H1 (cell line): ENCODE measurements at regions not wholly inside any gene's neighbourhood (a gene's known extent, or its start where the extent isn't known, plus 50 kb on each side); places are given as distances from the start of the nearest gene placed in this dataset.

Source experiments
- CTCF ChIA-PET: fragments of 300-600 bp; sonication (Branson Sonifier 250); formaldehyde crosslinking; loops from one replicate; lab custom pipeline; 2021; ENCODE audit not compliant: partially characterized antibody; lab: Charles Lee
- POLR2A ChIA-PET: fragments of 300-600 bp; sonication (Branson Sonifier 250); formaldehyde crosslinking; loops from one replicate; lab custom pipeline; 2021; ENCODE audit warnings: inconsistent platforms; ENCODE audit not compliant: partially characterized antibody; lab: Charles Lee
- DNase-seq, 2 experiments: peaks; one replicate each; pipeline versions ENCODE4 v3.0.0 to v3.0.0-alpha.2; 2010 to 2022; ENCODE audit warnings: low spot score in 2 of 2, low read depth in 1 of 2, mixed read lengths in 1 of 2
- FAIRE-seq: peaks from 2 replicates; lab custom pipeline; 2011; peaks lifted over from hg19 to GRCh38; lab: Jason Lieb, UNC
- H2AFZ ChIP-seq: 2 replicates; pipeline ENCODE4 v1.8.1; 2012; ENCODE audit warnings: low read length, inconsistent platforms
- H2AK5ac ChIP-seq: 2 replicates; pipeline ENCODE4 v1.6.1; 2013; ENCODE audit warnings: low read depth, low read length
- H2BK120ac ChIP-seq: replicated peaks from 2 replicates; pipeline ENCODE3; 2013; ENCODE audit warnings: low read depth, low read length, inconsistent platforms
- H2BK12ac ChIP-seq: 2 replicates; pipeline ENCODE4 v1.6.1; 2013; ENCODE audit warnings: low read depth, low read length
- H2BK15ac ChIP-seq: 2 replicates; pipeline ENCODE4 v1.6.1; 2013; ENCODE audit warnings: low read length
- H2BK20ac ChIP-seq: 2 replicates; pipeline ENCODE4 v1.6.1; 2013; ENCODE audit warnings: low read length
- H2BK5ac ChIP-seq: 2 replicates; pipeline ENCODE4 v1.6.1; 2013; ENCODE audit warnings: low read depth, low read length
- H3K14ac ChIP-seq: 2 replicates; pipeline ENCODE4 v1.6.1; 2013; ENCODE audit warnings: inconsistent platforms; ENCODE audit not compliant: insufficient read length
- H3K18ac ChIP-seq: 2 replicates; pipeline ENCODE4 v1.6.1; 2013; ENCODE audit warnings: low read length; ENCODE audit errors: extremely low read depth
- H3K23ac ChIP-seq: 2 replicates; pipeline ENCODE4 v1.6.1; 2013; ENCODE audit warnings: inconsistent platforms; ENCODE audit not compliant: insufficient read length
- H3K23me2 ChIP-seq: 2 replicates; pipeline ENCODE4 v1.6.1; 2013; ENCODE audit warnings: low read depth, low read length
- H3K27ac ChIP-seq: 2 replicates; pipeline ENCODE4 v1.6.1; 2011; ENCODE audit warnings: low read depth, low read length, inconsistent platforms
- H3K27me3 ChIP-seq, 4 experiments: replicated peaks in 1 of 4; 1 replicate in 1 of 4; 2 replicates in 3 of 4; pipeline versions ENCODE4 v1.6.1 to v1.8.1; 2011 to 2013; ENCODE audit warnings: low read length in 3 of 4, mild to moderate bottlenecking in 3 of 4, inconsistent platforms in 2 of 4, mixed read lengths in 2 of 4, moderate library complexity in 1 of 4; ENCODE audit not compliant: control insufficient read depth in 3 of 4, insufficient read depth in 3 of 4; ENCODE audit errors: extremely low read depth in 1 of 4
- H3K36me3 ChIP-seq, 4 experiments: 2 replicates each; pipeline versions ENCODE4 v1.6.1 to v1.8.1; 2011 to 2013; ENCODE audit warnings: mild to moderate bottlenecking in 4 of 4, low read length in 3 of 4, moderate library complexity in 2 of 4, control low read depth in 1 of 4, inconsistent platforms in 1 of 4; ENCODE audit not compliant: insufficient read depth in 4 of 4, control insufficient read depth in 2 of 4
- H3K4ac ChIP-seq: replicated peaks from 2 replicates; pipeline ENCODE3; 2013; ENCODE audit warnings: low read length, low read depth, mixed read lengths, inconsistent platforms; ENCODE audit not compliant: insufficient read length
- H3K4me1 ChIP-seq, 4 experiments: replicated peaks in 1 of 4; 1 replicate in 1 of 4; 2 replicates in 3 of 4; pipeline versions ENCODE4 v1.6.1 to v1.8.1; 2011 to 2013; ENCODE audit warnings: low read length in 3 of 4, inconsistent platforms in 2 of 4, mixed read lengths in 1 of 4; ENCODE audit not compliant: insufficient read depth in 4 of 4, control insufficient read depth in 3 of 4
- H3K4me2 ChIP-seq, 2 experiments: 2 replicates each; pipeline versions ENCODE4 v1.6.1 to v1.8.1; 2011 to 2013; ENCODE audit warnings: low read depth in 2 of 2, low read length in 2 of 2, control low read depth in 1 of 2, inconsistent platforms in 1 of 2, mild to moderate bottlenecking in 1 of 2; ENCODE audit not compliant: insufficient read depth in 1 of 2
- H3K4me3 ChIP-seq, 4 experiments: fragments of 200-600, 300-600 bp in 1 of 4; sonication (generic), shearing (Covaris generic), sonication (Bioruptor Twin) in 1 of 4; 2 replicates each; pipeline versions ENCODE4 v1.5.1 to v1.8.1; 2011 to 2016; ENCODE audit warnings: low read length in 4 of 4, low read depth in 3 of 4, control low read depth in 2 of 4, inconsistent platforms in 2 of 4, mild to moderate bottlenecking in 2 of 4, mixed read lengths in 1 of 4, moderate library complexity in 1 of 4; ENCODE audit not compliant: insufficient read depth in 2 of 4; ENCODE audit errors: extremely low read depth in 1 of 4
- H3K56ac ChIP-seq: replicated peaks from 2 replicates; pipeline ENCODE3; 2013; ENCODE audit warnings: low read depth, mild to moderate bottlenecking, mixed read lengths, low read length, inconsistent platforms; ENCODE audit not compliant: insufficient read length
- H3K79me1 ChIP-seq: 2 replicates; pipeline ENCODE4 v1.6.1; 2013; ENCODE audit warnings: low read depth, low read length, control low read depth
- H3K79me2 ChIP-seq, 2 experiments: 2 replicates each; pipeline versions ENCODE4 v1.6.1 to v1.8.1; 2012 to 2013; ENCODE audit warnings: low read length in 2 of 2, mild to moderate bottlenecking in 2 of 2, inconsistent platforms in 1 of 2; ENCODE audit not compliant: insufficient read depth in 2 of 2, control insufficient read depth in 1 of 2
- H3K9ac ChIP-seq, 4 experiments: replicated peaks in 1 of 4; 1 replicate in 1 of 4; 2 replicates in 3 of 4; pipeline versions ENCODE4 v1.6.1 to v1.8.1; 2011 to 2013; ENCODE audit warnings: low read depth in 3 of 4, low read length in 3 of 4, control low read depth in 2 of 4, mild to moderate bottlenecking in 2 of 4, moderate library complexity in 2 of 4, inconsistent platforms in 1 of 4; ENCODE audit errors: extremely low read depth in 1 of 4
- H3K9me3 ChIP-seq, 2 experiments: 2 replicates each; pipeline versions ENCODE4 v1.6.1 to v1.8.1; 2012 to 2013; ENCODE audit warnings: mild to moderate bottlenecking in 2 of 2, moderate library complexity in 2 of 2, control low read depth in 1 of 2, inconsistent platforms in 1 of 2, low read depth in 1 of 2, low read length in 1 of 2, mixed read lengths in 1 of 2; ENCODE audit not compliant: insufficient read depth in 2 of 2
- H4K20me1 ChIP-seq, 2 experiments: replicated peaks in 1 of 2; 2 replicates each; pipeline versions ENCODE3 to v1.8.1; 2011 to 2013; ENCODE audit warnings: inconsistent platforms in 2 of 2, low read length in 2 of 2, mild to moderate bottlenecking in 1 of 2; ENCODE audit not compliant: insufficient read depth in 2 of 2, control insufficient read depth in 1 of 2
- H4K5ac ChIP-seq: 2 replicates; pipeline ENCODE4 v1.6.1; 2013; ENCODE audit warnings: low read length, low read depth, mixed read lengths, inconsistent platforms; ENCODE audit not compliant: insufficient read length
- H4K8ac ChIP-seq: 2 replicates; pipeline ENCODE4 v1.8.0; 2013; ENCODE audit warnings: mild to moderate bottlenecking, moderate library complexity, low read length, inconsistent platforms; ENCODE audit not compliant: insufficient read depth; ENCODE audit errors: extremely low read depth
- H4K91ac ChIP-seq: replicated peaks from 2 replicates; pipeline ENCODE3; 2013; ENCODE audit warnings: low read length, mixed read lengths, inconsistent platforms; ENCODE audit not compliant: insufficient read length
- HDAC6 ChIP-seq: IDR thresholded peaks from one replicate; pipeline ENCODE4 v1.7.1; 2012; ENCODE audit warnings: low read depth, mild to moderate bottlenecking, inconsistent platforms, low read length, moderate library complexity
- MAFK ChIP-seq: IDR thresholded peaks from 2 replicates; pipeline ENCODE4 v1.6.1; 2012; ENCODE audit warnings: low read depth, mild to moderate bottlenecking, improper control_type of control experiment, low read length
- NANOG ChIP-seq: IDR thresholded peaks from 2 replicates; pipeline ENCODE4 v1.6.1; 2011; ENCODE audit warnings: low read length, low read depth, mild to moderate bottlenecking, inconsistent platforms; ENCODE audit not compliant: insufficient read depth, poor library complexity, severe bottlenecking
- RFX5 ChIP-seq: IDR thresholded peaks from 2 replicates; pipeline ENCODE4 v1.6.1; 2011; ENCODE audit warnings: low read depth, low read length, improper control_type of control experiment, borderline replicate concordance
- SP1 ChIP-seq: IDR thresholded peaks from 2 replicates; pipeline ENCODE4 v1.6.1; 2011; ENCODE audit warnings: low read depth, low read length
- TAF1 ChIP-seq: IDR thresholded peaks from 2 replicates; pipeline ENCODE4 v1.6.1; 2011; ENCODE audit warnings: mild to moderate bottlenecking, low read depth, low read length
- WGBS, 2 experiments: shearing (Covaris generic) in 1 of 2; methylation state at CpG; one replicate each; pipeline versions ENCODE4 v1.1.6 to v1.1.7; 2013 to 2015; ENCODE audit warnings: low lambda C conversion rate in 2 of 2, mixed read lengths in 2 of 2, inconsistent platforms in 1 of 2, low coverage in 1 of 2, missing lambda C conversion rate in 1 of 2; ENCODE audit not compliant: insufficient replicate concordance in 2 of 2, insufficient coverage in 1 of 2, insufficient read length in 1 of 2; ENCODE audit errors: extremely low coverage in 1 of 2, missing lambda C conversion rate in 1 of 2; 5-methylcytosine and 5-hydroxymethylcytosine counted together

DNA sequence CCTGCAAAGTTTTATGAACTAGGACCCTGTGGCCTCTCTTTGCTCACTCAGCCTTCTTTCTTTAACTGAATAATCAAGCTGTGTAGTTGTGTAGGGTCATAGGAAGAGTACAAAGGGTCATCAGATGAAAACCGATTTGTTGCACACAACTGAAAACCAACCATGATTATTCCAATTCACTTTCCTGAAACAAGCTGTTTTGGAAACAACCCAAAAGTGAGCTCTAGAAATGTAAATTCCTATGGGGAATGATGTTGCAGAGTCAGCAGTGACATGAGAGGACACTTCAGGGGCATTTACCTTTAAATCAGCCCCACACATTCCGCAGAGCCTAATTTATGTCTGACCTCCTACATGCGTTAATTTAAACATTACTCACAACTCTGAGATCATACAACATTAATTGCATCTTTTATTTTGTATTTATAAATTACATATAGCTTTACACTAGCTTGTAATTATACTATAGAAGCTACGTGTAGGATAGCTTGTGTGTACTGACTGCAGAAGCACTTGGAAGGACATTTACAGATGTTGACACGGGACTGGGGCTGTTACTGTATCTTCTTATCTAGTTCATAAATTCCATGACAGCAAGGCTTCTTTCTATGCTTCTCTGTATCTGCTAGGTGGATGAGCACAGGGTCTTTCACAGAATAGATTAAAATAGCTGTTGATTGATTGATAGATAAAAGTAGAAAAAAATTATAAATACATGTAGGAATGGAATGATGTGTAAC, 139.9 kb upstream of the AKR1E2 start:
- POLR2A ChIA-PET: no interaction called here
- H3K27ac ChIP-seq: no peak overlapping the region

More for the DNA sequence above, 139.9 kb upstream of the AKR1E2 start:
- no peak overlapping the region for H3K4me3 ChIP-seq
- no peak overlapping the region for H2BK120ac ChIP-seq
- H4K5ac ChIP-seq: no peak overlapping the region
- no peaks in the 10 kb centered on the region for H3K27me3 ChIP-seq
- H4K20me1 ChIP-seq: no peaks in the 10 kb centered on the region
- no peaks in the 10 kb centered on the region; the same call in 1 of the 2 replicates for H3K23me2 ChIP-seq
- H3K4me1 ChIP-seq: no peaks in the 10 kb centered on the region
- 89% methylated on average over 5 of the region's 5 CpGs; no CpG with 5 or more reads in 1 of the 2 experiments for WGBS, 2 experiments
- H3K56ac ChIP-seq: no peak overlapping the region
- no peaks in the 10 kb centered on the region for H3K79me2 ChIP-seq
- H2BK20ac ChIP-seq: no peak overlapping the region
- H3K14ac ChIP-seq: no peak overlapping the region
- no peak for FAIRE-seq
- H3K18ac ChIP-seq: no peak overlapping the region
- H3K36me3 ChIP-seq: no peaks in the 10 kb centered on the region
- no peak overlapping the region for H2AK5ac ChIP-seq
- H3K23ac ChIP-seq: no peak overlapping the region
- no peak overlapping the region for H2BK15ac ChIP-seq
- H2BK5ac ChIP-seq: no peak overlapping the region
- TF ChIP-seq SP1: no peak
- TF ChIP-seq NANOG: no peak
- no peak for TF ChIP-seq TAF1
- TF ChIP-seq HDAC6: no peak
- TF ChIP-seq MAFK: no peak
- TF ChIP-seq RFX5: no peak
- no peak overlapping the region for H3K4ac ChIP-seq
- H3K4me2 ChIP-seq: no peak overlapping the region
- no peak for DNase-seq
- no peak overlapping the region for H3K9ac ChIP-seq
- no peaks in the 10 kb centered on the region for H3K9me3 ChIP-seq
- CTCF ChIA-PET: interaction anchor here (0.7 kb wide), 1 partner anchor 73 kb away, joined by 3 read pairs; no protein-coding TSS in a partner anchor
- H3K79me1 ChIP-seq: no peaks in the 10 kb centered on the region
- no peak overlapping the region for H2BK12ac ChIP-seq
- no peak overlapping the region for H2AFZ ChIP-seq
- no peak overlapping the region for H4K8ac ChIP-seq
- no peak overlapping the region for H4K91ac ChIP-seq
